GM12874 (cell line): ENCODE measurements at regions not wholly inside any gene's neighbourhood (a gene's known extent, or its start where the extent isn't known, plus 50 kb on each side); places are given as distances from the start of the nearest gene placed in this dataset.

ENCODE experiments used
- TF ChIP-seq, protein P1 (sequence below): IDR thresholded peaks from 2 replicates; pipeline ENCODE4 v1.5.1; 2011; ENCODE audit warnings: low read depth, mild to moderate bottlenecking, control low read depth, low read length, moderate library complexity; ENCODE audit not compliant: insufficient read depth

DNA sequence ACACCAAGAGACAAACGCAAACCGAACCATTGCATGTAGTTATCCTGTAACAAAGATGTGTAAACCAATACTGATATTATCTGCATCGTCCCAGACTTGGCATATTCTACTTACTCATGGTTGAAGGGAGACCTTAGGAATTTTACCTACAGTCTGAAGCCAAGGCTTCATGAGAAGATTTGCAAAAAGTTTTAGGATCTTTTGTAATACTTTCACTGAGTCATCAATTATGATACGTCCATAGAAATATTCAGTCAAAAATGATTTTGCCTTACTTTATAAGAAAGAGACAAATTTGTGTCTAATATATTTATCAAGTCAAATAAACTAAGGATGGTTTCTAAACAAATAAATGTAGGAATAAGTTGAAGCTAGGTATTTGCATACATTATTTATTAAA is 1176.1 kb upstream of the ADGRL2 start:
- TF ChIP-seq, protein P1, sequence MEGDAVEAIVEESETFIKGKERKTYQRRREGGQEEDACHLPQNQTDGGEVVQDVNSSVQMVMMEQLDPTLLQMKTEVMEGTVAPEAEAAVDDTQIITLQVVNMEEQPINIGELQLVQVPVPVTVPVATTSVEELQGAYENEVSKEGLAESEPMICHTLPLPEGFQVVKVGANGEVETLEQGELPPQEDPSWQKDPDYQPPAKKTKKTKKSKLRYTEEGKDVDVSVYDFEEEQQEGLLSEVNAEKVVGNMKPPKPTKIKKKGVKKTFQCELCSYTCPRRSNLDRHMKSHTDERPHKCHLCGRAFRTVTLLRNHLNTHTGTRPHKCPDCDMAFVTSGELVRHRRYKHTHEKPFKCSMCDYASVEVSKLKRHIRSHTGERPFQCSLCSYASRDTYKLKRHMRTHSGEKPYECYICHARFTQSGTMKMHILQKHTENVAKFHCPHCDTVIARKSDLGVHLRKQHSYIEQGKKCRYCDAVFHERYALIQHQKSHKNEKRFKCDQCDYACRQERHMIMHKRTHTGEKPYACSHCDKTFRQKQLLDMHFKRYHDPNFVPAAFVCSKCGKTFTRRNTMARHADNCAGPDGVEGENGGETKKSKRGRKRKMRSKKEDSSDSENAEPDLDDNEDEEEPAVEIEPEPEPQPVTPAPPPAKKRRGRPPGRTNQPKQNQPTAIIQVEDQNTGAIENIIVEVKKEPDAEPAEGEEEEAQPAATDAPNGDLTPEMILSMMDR = no peak

DNA sequence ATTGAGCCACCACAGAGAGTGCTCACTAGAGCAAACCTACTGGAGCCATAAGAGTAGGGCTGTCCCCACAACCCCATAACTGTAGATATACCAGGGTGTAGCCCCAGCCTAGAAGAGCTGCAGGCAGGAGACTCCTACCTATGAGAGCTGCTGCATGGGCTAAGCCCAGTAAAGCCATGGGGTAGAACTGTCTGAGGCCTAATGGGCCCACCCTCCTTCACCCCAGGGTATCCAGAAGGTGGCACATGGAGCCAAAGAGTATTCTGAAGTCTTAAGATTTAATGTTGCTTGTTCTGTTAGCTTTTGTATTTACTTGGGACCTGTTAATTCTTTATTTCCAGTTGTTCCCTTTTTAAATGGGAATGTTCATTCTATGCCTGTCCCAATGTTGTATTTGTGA is 1193.7 kb upstream of the ADGRL2 start:
- TF ChIP-seq, protein P1 = no peak

DNA sequence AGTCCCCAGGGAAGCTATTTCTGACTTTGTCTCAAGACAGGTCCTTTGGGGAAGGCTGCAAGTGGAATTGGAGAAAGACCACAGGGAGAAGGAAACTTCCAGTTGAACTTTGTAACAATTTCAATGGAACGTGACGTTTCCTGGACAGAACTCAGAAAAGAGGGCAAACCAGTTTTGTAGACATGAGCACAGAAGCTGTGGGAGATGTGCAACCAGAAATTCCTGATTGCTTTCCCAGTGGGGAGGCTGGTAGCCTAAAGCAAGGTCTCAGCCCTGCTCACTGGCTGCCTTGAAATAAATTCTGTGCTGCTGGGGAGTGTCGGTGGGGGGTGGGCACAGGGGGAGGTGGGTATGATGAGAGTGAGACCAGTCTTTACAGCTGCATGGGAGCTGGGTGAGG is 1206.7 kb upstream of the ADGRL2 start:
- TF ChIP-seq, protein P1 = no peak

DNA sequence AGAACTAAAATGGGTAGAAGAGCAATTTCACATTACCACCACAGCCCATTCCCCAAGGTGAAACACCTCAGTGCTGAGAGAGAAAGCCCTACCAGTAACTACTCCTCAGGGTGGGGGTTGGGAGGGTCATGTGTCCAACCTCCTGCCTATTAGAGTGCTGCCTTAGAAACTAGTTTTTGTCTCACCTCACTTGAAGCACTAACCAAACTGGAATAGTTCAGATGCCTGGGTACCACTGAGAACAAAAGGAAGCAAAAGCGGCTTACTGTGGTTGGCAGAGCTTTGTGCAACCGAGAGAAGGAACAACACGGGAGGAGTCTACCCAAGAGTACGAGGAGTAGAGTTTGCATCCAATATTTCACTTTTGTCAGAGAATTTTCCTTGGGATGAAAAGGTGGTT is 1207.5 kb upstream of the ADGRL2 start:
- TF ChIP-seq, protein P1 = no peak

DNA sequence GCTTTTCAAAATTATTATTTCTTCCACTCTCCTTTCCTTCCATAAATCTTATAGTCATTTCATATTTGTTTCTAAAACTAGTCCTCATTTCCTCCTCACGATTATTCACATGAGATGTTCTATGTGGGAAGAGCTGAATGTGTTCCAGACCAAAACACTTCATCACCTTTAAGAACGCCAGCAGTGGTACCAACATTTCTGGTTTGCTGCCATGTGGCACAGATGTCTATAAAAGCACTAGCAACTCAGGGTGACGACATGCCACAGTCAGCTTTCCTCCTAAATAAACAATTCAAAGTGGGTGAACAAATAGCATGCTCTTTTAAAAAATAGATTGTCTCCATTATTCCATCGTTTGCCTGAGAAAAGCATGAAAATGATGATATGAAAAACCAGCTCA is 1217.8 kb upstream of the ADGRL2 start:
- TF ChIP-seq, protein P1 = no peak

DNA sequence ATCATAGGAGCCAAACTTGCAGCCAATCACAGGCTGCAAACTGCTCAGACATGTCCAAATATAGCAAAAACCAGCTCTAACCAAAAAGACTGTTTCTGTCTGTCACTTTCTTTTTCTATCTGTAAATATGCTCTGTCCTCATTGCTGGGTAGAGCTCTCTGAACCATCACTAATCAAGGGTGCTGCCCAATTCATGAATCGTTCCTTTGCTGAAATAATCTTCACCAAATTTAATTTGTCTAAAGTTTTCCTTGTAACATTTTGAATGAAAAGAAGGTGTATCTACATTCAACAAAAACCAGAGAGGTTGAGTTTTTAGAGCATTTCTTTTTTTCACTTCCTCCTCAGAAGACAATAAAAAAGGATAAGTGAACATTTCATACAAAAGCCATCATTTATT is 1221.7 kb upstream of the ADGRL2 start:
- TF ChIP-seq, protein P1 = no peak

DNA sequence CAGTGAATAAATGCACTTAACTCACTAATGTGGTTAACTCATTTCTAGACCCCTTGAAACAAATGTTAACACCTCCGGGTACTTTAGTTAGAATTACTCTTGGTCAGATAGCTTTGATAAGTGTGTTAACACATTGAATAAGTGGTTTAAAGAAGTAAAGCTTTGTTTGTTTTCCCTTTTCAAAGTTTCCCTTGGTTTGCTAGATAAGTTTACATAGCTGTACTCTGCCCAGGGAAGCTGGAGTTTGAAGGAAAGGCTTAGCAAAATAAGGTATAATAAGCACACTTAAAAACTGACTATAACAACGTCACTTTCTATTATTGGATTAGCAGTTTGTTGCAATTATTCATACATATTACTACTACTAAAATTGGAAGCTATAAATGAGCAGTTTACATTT is 1233.9 kb upstream of the ADGRL2 start:
- TF ChIP-seq, protein P1 = no peak

DNA sequence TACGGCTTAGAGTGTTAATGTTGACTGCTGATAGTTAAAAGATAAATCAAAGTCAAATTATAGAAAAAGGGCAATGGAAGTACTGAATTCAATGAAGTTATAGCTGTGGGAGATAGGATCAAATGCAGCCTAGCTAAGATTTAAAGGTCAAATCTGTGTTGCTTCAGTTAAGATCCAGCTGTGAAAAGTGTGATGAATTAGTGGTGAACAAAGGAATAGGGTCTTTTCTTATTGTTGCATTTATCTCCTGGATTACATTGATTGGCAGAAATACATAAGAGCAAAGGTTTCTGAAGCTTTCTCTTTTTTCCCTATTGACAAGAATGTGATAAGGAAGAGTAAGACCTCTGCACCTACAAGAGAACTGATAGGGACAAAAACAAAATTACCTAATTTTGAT is 1234.6 kb upstream of the ADGRL2 start:
- TF ChIP-seq, protein P1 = no peak
